Mesothelial cell of epicardium (in vitro differentiated cells): ENCODE measurements at regions not wholly inside any gene's neighbourhood (a gene's known extent, or its start where the extent isn't known, plus 50 kb on each side); places are given as distances from the start of the nearest gene placed in this dataset.
"Not testable (repeated sequence)": the region's sequence is repeated elsewhere in the genome, so short reads cannot be mapped to it uniquely, and the experiment has no call there.

Source experiments
- DNase-seq, 2 experiments: peaks; one replicate each; pipeline ENCODE4 v3.0.0; 2021; ENCODE audit warnings: low spot score in 2 of 2; ENCODE audit not compliant: unreplicated experiment in 2 of 2
- H3K27ac Mint-ChIP-seq: 2 replicates; pipeline ENCODE4 v1.8.0; 2021; ENCODE audit warnings: mixed read lengths
- H3K27me3 Mint-ChIP-seq: 2 replicates; pipeline ENCODE4 v1.8.0; 2021; ENCODE audit warnings: low read depth, mixed read lengths
- H3K36me3 Mint-ChIP-seq: 2 replicates; pipeline ENCODE4 v1.8.0; 2021; ENCODE audit warnings: mixed read lengths
- H3K4me1 Mint-ChIP-seq: 2 replicates; pipeline ENCODE4 v1.8.0; 2021; ENCODE audit warnings: mixed read lengths
- H3K4me3 Mint-ChIP-seq: 2 replicates; pipeline ENCODE4 v1.8.0; 2021; ENCODE audit warnings: mild to moderate bottlenecking, moderate library complexity, mixed read lengths
- H3K9me3 Mint-ChIP-seq: 2 replicates; pipeline ENCODE4 v1.8.0; 2021; ENCODE audit warnings: mixed read lengths
- TF ChIP-seq, protein P1 (sequence below): fragments of 200-600 bp; sonication (generic); IDR thresholded peaks from one replicate; pipeline ENCODE4 v1.5.0; 2021; ENCODE audit warnings: antibody characterized with exemption; ENCODE audit not compliant: unreplicated experiment

GRCh38 chr12:34605955-34606748 is 583.9 kb downstream of the ALG10 start:
- Mint-ChIP-seq H3K36me3 (no peaks in the 10 kb centered on the region), H3K27me3 (no peaks in the 10 kb centered on the region), H3K4me1 (no peaks in the 10 kb centered on the region), H3K27ac (no peak overlapping the region), H3K9me3 (peaks cover 26% of the 10 kb centered on the region), H3K4me3 (no peak overlapping the region)
- DNase-seq, result no peak
- TF ChIP-seq, protein P1, sequence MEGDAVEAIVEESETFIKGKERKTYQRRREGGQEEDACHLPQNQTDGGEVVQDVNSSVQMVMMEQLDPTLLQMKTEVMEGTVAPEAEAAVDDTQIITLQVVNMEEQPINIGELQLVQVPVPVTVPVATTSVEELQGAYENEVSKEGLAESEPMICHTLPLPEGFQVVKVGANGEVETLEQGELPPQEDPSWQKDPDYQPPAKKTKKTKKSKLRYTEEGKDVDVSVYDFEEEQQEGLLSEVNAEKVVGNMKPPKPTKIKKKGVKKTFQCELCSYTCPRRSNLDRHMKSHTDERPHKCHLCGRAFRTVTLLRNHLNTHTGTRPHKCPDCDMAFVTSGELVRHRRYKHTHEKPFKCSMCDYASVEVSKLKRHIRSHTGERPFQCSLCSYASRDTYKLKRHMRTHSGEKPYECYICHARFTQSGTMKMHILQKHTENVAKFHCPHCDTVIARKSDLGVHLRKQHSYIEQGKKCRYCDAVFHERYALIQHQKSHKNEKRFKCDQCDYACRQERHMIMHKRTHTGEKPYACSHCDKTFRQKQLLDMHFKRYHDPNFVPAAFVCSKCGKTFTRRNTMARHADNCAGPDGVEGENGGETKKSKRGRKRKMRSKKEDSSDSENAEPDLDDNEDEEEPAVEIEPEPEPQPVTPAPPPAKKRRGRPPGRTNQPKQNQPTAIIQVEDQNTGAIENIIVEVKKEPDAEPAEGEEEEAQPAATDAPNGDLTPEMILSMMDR, result no peak

GRCh38 chr12:34606749-34607519 is 584.6 kb downstream of the ALG10 start:
- no peak overlapping the region for H3K4me3 Mint-ChIP-seq
- no peaks in the 10 kb centered on the region for H3K36me3 Mint-ChIP-seq
- TF ChIP-seq, protein P1, result no peak
- peaks cover 33% of the 10 kb centered on the region for H3K9me3 Mint-ChIP-seq
- no peaks in the 10 kb centered on the region for H3K4me1 Mint-ChIP-seq
- H3K27ac Mint-ChIP-seq, result no peak overlapping the region
- no peak for DNase-seq
- no peaks in the 10 kb centered on the region for H3K27me3 Mint-ChIP-seq

- no peak for DNase-seq
- Mint-ChIP-seq H3K4me3 (no peak overlapping the region), H3K4me1 (no peaks in the 10 kb centered on the region), H3K27me3 (no peaks in the 10 kb centered on the region), H3K9me3 (peaks cover 40% of the 10 kb centered on the region), H3K27ac (no peak overlapping the region), H3K36me3 (no peaks in the 10 kb centered on the region)
- TF ChIP-seq, protein P1, result no peak
These were observed 585.4 kb downstream of the ALG10 start for GRCh38 chr12:34607520-34608195.

DNA sequence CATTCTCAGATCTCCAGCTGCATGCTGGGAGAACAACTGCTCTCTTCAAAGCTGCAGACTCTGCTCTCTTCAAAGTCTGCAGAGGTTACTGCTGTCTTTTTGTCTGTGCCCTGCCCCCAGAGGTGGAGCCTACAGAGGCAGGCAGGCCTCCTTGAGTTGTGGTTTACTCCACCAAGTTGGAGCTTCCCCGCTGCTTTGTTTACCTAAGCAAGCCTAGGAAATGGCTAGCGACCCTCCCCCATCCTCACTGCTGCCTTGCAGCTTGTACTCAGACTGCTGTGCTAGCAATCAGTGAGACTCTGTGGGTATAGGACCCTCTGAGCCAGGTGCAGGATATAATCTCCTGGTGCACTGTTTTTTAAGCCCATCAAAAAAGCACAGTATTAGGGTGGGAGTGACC is 591.7 kb downstream of the ALG10 start:
- H3K4me1 Mint-ChIP-seq, H3K27me3 Mint-ChIP-seq, DNase-seq, H3K4me3 Mint-ChIP-seq, H3K27ac Mint-ChIP-seq, H3K36me3 Mint-ChIP-seq: not testable (repeated sequence)
- peaks cover 79% of the 10 kb centered on the region for H3K9me3 Mint-ChIP-seq

GRCh38 chr12:34625116-34625515 is 602.8 kb downstream of the ALG10 start:
- DNase-seq, result no peak
- Mint-ChIP-seq H3K27me3 (no peaks in the 10 kb centered on the region), H3K27ac (no peak overlapping the region), H3K4me1 (no peaks in the 10 kb centered on the region), H3K36me3 (peaks cover 2% of the 10 kb centered on the region), H3K4me3 (no peak overlapping the region), H3K9me3 (peaks cover 79% of the 10 kb centered on the region)
- TF ChIP-seq, protein P1, result no peak
